Kidney (tissue), 13 donors: ENCODE measurements at regions not wholly inside any gene's neighbourhood (a gene's known extent, or its start where the extent isn't known, plus 50 kb on each side); places are given as distances from the start of the nearest gene placed in this dataset.

Experiments used
- DNase-seq, 5 donors: peaks; one replicate each; pipeline ENCODE4 v3.0.0-alpha.2; 2013 to 2020
- FAIRE-seq: peaks from 2 replicates; lab custom pipeline; 2012; peaks lifted over from hg19 to GRCh38; lab: Jason Lieb, UNC
- H3K27ac ChIP-seq, 2 donors: one replicate each; pipeline ENCODE4 v1.7.0; 2013; ENCODE audit warnings: low read depth in 2 of 2, low read length in 2 of 2, inconsistent platforms in 1 of 2
- H3K27me3 ChIP-seq: one replicate; pipeline ENCODE4 v1.7.1; 2013; ENCODE audit warnings: low read length, inconsistent platforms; ENCODE audit not compliant: control insufficient read depth, insufficient read depth
- H3K36me3 ChIP-seq, 3 donors: one replicate each; pipeline versions ENCODE4 v1.7.0 to v1.7.1; 2013; ENCODE audit warnings: low read length in 3 of 3, control low read depth in 1 of 3, inconsistent platforms in 1 of 3; ENCODE audit not compliant: insufficient read depth in 3 of 3, control insufficient read depth in 2 of 3
- H3K4me1 ChIP-seq, 3 donors: one replicate each; pipeline versions ENCODE4 v1.7.0 to v1.7.1; 2013; ENCODE audit warnings: low read length in 3 of 3, inconsistent platforms in 1 of 3, low read depth in 1 of 3; ENCODE audit not compliant: control insufficient read depth in 2 of 3, insufficient read depth in 2 of 3
- H3K4me3 ChIP-seq, 3 donors: one replicate each; pipeline versions ENCODE4 v1.7.0 to v1.8.1; 2013; ENCODE audit warnings: low read length in 3 of 3, control low read depth in 1 of 3, inconsistent platforms in 1 of 3
- H3K9ac ChIP-seq, 3 donors: one replicate each; pipeline versions ENCODE4 v1.7.0 to v1.7.1; 2013; ENCODE audit warnings: low read length in 3 of 3, control low read depth in 1 of 3, inconsistent platforms in 1 of 3
- H3K9me3 ChIP-seq, 3 donors: one replicate each; pipeline versions ENCODE4 v1.7.0 to v1.7.1; 2013; ENCODE audit warnings: low read length in 3 of 3, control low read depth in 1 of 3, inconsistent platforms in 1 of 3; ENCODE audit not compliant: control insufficient read depth in 2 of 3, insufficient read depth in 1 of 3
- intact Hi-C: fragments of 100-400 bp; cut with DNase I; formaldehyde crosslinking; loops from one replicate; pipeline ENCODE4 v1.11.1; 2022
- TF ChIP-seq, protein P1 (sequence below): IDR thresholded peaks from 3 replicates; pipeline ENCODE4 v1.5.1; 2012; ENCODE audit warnings: mild to moderate bottlenecking, moderate library complexity, borderline replicate concordance; ENCODE audit not compliant: insufficient read depth; ENCODE audit errors: extremely low read depth
- donor health status: control.
- donor health status: control.
- donor health status: control.
- donor health status: control.
- donor health status: control.
- donor health status: DM: yes; HTN: yes; CAD: no.
- donor health status: Normal renal cell carcinoma (clear cell type).

DNA sequence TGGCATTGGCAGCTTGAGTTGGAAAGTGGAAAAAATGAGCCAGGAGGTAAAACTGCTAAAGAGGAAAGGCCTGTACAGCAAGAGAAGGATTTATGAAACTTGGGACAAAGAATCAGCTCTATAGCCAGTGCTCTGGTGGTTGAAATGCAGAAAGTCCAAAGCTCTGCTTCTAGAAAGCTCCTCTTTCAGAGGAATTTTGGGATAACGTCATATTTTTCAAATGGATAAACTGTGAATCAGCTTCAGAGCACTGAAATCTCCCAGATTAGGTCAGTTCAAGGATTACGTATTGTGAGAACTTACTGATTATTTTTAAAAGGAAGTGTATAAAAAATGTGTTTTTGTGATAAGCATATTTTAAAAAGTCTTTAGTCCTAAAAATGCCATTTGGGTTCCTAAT, 203.1 kb upstream of the CNOT2 start:
- Histone ChIP-seq H3K9ac (no peak overlapping the region), H3K4me3 (no peak overlapping the region), H3K27me3 (no peaks in the 10 kb centered on the region), H3K36me3 (no peaks in the 10 kb centered on the region), H3K4me1 (no peaks in the 10 kb centered on the region), H3K27ac (no peak overlapping the region), H3K9me3 (no peaks in the 10 kb centered on the region)
- intact Hi-C loops = no loop called here
- TF ChIP-seq, protein P1, sequence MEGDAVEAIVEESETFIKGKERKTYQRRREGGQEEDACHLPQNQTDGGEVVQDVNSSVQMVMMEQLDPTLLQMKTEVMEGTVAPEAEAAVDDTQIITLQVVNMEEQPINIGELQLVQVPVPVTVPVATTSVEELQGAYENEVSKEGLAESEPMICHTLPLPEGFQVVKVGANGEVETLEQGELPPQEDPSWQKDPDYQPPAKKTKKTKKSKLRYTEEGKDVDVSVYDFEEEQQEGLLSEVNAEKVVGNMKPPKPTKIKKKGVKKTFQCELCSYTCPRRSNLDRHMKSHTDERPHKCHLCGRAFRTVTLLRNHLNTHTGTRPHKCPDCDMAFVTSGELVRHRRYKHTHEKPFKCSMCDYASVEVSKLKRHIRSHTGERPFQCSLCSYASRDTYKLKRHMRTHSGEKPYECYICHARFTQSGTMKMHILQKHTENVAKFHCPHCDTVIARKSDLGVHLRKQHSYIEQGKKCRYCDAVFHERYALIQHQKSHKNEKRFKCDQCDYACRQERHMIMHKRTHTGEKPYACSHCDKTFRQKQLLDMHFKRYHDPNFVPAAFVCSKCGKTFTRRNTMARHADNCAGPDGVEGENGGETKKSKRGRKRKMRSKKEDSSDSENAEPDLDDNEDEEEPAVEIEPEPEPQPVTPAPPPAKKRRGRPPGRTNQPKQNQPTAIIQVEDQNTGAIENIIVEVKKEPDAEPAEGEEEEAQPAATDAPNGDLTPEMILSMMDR = no peak
- DNase-seq (no peak), FAIRE-seq (no peak)

DNA sequence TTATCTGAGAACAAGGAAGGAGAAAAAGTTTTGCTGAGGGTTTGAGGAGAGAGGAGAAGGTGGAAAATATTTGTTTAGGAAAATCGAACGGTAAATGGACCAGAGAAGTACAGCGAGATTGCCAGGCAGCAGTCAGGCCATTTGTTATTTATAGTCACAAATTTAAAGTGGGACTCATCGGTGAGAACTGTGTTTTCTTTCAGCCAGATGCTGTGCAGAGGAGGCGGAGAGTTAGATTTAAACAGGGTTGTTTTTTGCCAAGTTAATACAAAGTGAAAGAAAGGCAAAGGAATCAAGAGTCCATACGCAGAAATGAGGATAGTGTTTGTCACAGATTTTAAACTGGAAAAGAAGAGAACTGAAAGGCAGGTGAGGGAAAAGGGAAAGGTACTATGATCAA, 200.6 kb upstream of the CNOT2 start:
- no peak overlapping the region for H3K9ac ChIP-seq
- no peak overlapping the region for H3K27ac ChIP-seq
- H3K27me3 ChIP-seq = no peaks in the 10 kb centered on the region
- H3K4me3 ChIP-seq = no peak overlapping the region
- TF ChIP-seq, protein P1 = no peak
- H3K4me1 ChIP-seq = no peaks in the 10 kb centered on the region
- no peak for DNase-seq
- H3K9me3 ChIP-seq = no peaks in the 10 kb centered on the region
- FAIRE-seq = no peak
- H3K36me3 ChIP-seq = no peaks in the 10 kb centered on the region
- intact Hi-C loops = no loop called here

DNA sequence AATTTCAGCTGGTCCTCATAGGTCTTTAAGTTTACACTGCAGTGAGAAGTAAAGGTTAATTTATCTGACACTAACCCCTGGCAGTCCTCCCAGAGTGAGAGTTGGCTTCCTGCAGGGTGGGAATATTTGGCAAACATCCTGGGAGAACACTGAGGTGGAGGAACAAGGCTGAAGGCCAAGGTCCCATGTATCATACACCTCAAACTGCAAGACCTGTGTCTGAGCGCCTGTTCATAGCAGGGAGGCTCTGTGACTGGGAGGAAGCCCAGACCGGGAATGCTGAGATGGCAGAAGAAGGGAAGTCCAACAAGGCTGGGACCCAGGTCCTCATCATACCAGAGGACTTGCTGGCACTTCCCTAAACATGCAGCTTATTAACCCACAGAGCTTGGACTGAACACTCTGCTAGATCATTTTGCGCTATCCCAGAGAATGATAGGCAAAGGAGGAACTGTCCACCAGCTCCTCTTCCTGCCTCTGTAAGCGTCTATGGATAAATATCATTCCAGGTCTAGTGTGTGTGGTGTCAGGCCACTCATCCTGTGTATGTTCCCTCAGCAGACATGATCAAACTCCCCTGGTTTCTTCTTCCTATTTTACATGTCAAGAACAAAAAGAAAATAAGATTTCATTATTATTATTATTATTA, 199.6 kb upstream of the CNOT2 start:
- no peaks in the 10 kb centered on the region for H3K36me3 ChIP-seq
- H3K9ac ChIP-seq = no peak overlapping the region
- TF ChIP-seq, protein P1 = no peak
- DNase-seq = no peak
- no peak overlapping the region for H3K27ac ChIP-seq
- no peaks in the 10 kb centered on the region for H3K27me3 ChIP-seq
- FAIRE-seq = no peak
- H3K9me3 ChIP-seq = no peaks in the 10 kb centered on the region
- no peaks in the 10 kb centered on the region for H3K4me1 ChIP-seq
- H3K4me3 ChIP-seq = no peak overlapping the region
- intact Hi-C loops = no loop called here

DNA sequence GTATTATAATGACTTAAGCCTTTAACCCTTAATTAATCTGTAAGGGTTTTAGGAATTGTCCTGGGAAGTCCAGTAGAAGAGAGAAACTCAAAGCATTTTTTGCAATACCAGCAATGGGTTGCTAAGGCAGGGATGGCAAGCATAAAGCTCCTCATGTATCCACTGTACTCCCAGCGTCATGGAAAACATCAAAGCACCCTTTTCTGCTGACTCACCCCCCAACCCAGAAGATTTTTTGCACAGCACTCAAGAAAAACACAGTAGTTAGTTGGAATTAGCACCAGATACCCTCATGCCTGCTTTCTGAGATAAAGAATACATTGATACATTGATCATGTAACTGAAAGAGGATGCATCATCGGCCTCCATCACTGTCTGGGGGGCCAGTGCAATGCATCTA, 199.1 kb upstream of the CNOT2 start:
- DNase-seq (no peak), FAIRE-seq (no peak)
- TF ChIP-seq, protein P1 = no peak
- no peaks in the 10 kb centered on the region for H3K9me3 ChIP-seq
- no peaks in the 10 kb centered on the region for H3K36me3 ChIP-seq
- H3K27me3 ChIP-seq = no peaks in the 10 kb centered on the region
- no peak overlapping the region for H3K9ac ChIP-seq
- intact Hi-C loops = no loop called here
- H3K4me1 ChIP-seq = no peaks in the 10 kb centered on the region
- no peak overlapping the region for H3K27ac ChIP-seq
- H3K4me3 ChIP-seq = no peak overlapping the region
